Myocyte (in vitro differentiated cells): ENCODE measurements at regions not wholly inside any gene's neighbourhood (a gene's known extent, or its start where the extent isn't known, plus 50 kb on each side); places are given as distances from the start of the nearest gene placed in this dataset.

ENCODE experiments used
- DNase-seq: peaks from one replicate; pipeline ENCODE4 v3.0.0-alpha.2; 2012; ENCODE audit warnings: low read depth

DNA sequence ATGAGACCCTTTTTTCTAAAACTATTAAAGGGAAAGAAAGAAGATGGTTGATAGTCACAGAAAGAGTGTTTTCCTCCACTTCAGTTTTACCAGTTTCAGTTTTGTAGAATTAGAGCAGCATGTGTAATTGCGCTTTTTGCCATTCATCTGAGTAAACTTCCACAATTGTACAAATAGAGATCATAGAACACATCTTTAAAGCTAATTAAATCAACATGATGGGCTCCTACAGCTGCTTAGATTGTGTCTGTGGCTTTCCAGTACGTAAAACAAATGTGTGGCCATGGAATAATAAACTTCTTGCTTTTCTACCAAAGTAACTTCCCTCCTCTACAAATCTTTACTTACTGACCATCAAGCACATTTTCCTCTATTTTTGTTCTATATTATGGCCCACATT, 84.2 kb upstream of the LRIG3 start:
- no peak for DNase-seq

DNA sequence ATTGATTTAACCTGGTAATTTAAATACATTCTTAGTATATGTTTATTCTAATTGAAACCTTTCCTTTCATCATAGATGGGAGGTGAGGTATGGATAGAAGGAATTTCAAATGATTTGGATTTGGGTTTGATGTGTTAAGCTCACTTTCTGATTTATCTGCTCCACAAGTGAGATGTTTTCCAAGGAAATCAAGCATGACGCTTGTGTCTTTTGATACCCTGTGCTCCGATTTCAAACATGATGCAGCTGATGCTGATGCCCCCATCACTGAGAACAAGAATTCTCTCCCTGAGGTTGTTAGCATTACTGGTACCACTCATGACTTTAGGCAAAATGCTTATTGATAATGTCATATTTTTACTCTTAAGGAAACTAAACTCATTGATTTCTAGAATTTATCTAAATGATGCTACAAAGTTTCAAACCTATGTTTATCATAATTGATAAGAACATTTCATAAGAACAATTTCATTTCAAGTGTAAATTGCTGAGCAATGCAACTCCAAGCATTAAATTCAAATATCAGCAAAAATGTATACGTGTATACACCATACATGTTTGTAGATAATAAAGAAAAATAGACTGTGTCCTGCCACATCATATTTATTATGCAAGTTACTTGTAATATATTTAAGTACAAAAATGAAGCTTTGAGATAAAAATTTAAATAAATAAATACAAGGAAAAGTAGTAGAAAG, 75.5 kb upstream of the LRIG3 start:
- DNase-seq = no peak

DNA sequence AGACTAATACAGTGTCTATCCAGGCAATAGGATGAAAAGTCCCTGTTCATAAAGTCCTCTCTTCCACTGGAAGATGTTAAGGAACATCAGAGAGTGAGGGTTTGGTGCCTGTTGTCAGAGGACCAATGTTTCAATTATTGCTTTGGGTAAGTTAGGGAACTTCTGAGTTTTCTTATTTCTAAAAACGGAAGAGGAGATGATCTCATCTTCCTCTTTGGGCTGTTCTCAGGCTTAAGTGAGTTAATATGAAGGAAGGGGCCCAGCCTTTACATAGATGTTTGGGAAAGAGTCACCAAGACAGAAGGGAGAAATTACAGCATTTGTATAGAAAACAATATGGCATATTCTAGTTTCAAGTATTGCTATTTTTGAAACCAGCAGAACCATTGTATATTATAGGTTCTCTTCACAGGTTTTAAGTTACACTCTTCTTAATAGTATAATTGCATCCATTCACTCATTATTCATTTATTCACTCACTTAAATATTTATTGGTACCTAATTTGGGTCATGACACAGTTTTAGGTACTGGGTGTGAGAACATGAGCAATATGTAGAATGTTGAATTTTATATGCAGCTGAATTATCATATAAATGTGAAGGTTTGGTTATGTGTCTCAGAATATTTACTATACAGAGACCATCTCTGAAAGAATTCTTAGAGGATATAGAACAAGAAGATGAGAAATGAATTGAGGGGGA, 68.5 kb upstream of the LRIG3 start:
- DNase-seq = no peak

DNA sequence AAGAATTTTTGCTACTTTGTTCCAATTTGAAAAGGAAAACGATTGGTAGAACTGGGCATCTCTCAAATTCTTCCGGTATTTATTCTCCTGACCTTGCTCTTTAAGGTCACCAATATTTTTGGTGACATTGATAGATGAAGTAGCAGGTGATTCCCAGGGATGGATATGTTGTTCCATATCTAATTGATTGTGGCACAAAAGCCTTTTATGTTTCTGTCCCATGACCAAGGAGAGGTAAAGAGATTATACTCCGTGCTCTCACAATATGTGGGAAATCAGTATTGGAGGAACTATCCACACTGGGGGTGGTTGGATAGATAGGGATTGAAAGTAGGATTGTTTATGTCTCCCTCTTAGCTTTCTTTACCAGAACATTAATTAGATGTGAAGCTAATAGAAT, 61.7 kb upstream of the LRIG3 start:
- DNase-seq = peak; percentile 49

DNA sequence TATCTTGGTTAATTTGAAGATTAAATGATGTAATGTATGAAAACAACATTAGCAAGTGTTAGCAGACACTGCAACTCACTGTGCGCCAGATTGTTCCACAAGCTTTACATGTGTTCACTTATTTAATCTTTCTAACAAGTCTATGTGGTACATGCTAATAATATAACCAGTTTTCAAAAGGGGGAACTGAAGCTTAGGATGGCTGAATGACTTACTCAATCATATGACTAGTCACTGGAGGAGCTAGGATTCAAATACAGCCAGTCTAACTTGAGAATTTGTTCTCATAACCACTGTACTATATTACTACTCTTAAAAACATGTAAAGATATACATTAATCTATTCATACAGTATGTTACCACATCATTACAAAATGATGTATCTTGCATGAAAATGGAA, 60.5 kb upstream of the LRIG3 start:
- no peak for DNase-seq

DNA sequence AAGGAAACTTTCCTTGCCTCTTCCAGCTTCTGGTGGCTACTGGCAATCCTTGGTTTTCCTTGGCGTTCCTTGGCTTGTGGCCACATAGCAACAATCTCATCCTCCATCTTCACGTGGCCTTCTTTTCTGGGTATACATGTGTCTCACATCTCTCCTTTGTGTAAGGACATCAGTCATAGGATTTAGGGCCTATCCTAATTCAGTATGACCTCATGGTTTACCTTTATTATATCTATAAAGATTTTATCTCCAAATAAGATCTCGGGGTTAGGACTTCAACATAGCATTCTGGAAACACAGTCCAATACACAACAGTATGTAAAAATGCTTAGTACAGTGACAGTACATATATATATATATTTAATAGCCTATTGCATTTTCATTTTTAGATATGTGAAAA, 58.4 kb upstream of the LRIG3 start:
- DNase-seq = no peak

DNA sequence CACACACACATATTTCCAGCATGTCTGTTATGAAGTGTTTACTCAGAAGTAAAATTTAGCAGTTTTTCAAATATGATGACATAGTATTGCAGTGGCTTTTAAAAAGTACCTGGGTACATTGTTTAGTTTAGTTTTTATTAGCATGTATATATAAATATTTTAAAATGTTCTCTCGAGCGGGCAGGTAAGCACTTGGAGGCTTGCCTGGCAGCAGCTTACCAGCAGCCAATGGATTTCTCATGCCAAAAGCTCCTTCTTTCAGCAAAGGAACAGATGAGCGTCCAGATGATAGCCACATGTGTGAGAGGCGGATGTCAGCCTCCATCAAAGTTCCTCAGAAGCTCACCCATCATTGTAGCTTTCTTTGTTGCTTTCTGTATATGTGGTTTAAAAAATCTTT, 57.2 kb upstream of the LRIG3 start:
- DNase-seq = no peak

DNA sequence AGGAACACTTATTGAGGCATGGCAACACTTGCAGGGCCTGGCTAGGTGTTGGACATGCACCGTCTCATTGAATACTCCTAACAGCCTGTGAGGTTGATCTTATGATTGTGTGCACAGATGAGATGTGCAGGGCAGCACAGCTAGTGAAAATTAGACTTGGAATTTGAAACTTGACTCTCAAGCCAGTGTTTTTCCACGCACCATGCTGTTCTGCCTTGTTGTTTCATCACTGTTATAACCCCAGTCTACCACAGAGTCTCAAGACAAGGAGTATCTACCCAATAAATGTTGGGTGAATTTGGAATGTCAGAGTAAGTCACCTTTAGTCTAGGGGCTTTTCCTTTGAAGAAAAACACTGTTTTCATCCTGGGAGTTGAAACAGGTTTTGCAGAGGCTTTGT, 55.8 kb upstream of the LRIG3 start:
- peak; percentile 23 for DNase-seq
